ENCODE measurements at regions not wholly inside any gene's neighbourhood (a gene's known extent, or its start where the extent isn't known, plus 50 kb on each side); places are given as distances from the start of the nearest gene placed in this dataset.
"Not testable (repeated sequence)": the region's sequence is repeated elsewhere in the genome, so short reads cannot be mapped to it uniquely, and the experiment has no call there.

DNA sequence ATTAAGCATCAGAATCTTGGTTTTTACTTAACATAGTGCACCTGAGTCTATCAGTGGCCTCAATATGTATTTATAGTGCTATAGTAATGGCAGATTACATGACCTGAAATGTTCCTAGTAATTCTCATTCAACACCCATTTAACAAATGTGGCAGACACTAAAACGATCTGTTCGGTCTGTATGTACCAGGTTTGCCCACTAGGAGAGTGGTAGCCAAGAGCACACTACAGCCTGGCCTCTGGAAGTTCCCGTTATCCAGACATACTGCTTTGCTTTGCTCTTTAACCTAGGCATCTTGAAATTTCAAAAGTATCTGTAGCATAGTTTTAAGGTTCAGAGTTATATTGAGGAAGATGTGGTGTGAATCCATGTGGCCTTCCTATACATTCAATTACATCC, 395.7 kb upstream of the NRG3 start:
- DNase-seq: no peak

DNA sequence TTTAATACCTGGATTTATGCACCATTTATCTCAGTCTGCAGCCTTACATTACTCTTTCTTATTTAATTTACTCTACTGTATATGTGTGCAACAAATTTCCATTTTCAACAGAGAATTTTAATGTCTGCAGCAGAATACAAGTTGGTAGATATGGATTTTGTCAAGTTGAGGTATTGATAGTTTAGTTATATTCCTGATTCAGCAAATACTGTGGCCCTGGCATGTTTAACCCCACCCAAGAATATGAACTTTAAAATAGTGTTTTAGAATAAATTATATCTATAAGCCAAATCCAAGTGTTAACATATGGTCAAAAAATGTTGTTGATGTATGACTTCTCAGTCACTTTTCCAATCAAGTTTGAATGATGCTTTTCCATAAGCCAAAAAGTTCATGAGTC, 378.4 kb upstream of the NRG3 start:
- DNase-seq: no peak

DNA sequence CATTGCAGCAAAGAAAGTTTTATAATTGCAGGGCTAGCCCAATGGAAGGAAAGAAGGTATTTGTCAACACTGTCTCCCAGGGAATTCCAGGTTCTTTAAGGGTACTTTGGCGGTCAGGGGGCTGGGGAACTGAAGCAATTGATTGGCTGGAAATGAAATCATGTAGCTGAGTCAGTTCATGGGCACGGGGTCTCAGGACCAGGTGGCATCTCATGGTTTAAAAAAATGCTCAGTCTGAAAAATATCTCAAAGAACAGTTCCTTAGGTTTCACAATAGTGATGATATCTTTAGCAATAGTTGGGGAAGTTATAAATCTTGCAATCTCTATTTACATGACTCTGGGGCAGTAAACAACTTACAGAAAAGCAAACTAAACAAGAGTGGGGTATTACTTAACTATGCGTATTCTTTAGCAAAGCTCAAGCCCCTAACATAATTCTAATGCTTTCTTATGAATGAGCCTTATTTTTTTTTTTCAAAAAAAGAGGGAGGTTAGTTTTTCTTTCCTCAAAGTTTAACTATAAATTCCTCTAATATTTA, 376.9 kb upstream of the NRG3 start:
- DNase-seq: no peak

DNA sequence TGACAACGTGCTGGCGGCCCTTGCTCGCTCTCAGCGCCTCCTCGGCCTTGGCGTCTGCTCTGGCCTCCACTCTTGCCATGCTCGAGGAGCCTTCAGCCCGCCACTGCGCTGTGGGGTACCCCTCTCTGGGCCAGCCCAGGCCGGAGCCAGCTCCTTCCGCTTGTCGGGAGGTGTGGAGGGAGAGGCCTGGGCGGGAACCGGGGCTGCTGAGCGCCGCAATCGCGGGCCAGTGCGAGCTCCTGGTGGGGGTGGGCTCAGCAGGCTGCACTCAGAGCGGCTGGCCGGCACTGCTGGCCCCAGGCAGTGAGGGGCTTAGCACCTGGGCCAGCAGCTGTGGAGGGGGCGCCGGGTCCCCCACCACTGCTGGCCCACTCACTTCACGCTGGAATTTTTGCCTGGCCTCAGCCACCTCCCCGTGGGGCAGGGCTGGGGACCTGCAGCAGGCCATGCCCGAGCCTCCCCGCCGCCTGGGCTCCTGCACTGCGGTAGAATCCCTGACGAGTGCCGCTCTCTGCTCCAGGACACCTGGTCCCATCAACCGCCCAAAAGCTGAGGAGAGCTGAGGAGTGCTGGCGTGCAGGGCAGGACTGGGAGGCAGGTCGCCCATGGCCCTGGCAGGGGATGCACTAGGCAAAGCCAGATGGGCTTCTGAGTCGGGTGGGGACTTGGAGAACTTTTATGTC, 372.2 kb upstream of the NRG3 start:
- no peak for DNase-seq

DNA sequence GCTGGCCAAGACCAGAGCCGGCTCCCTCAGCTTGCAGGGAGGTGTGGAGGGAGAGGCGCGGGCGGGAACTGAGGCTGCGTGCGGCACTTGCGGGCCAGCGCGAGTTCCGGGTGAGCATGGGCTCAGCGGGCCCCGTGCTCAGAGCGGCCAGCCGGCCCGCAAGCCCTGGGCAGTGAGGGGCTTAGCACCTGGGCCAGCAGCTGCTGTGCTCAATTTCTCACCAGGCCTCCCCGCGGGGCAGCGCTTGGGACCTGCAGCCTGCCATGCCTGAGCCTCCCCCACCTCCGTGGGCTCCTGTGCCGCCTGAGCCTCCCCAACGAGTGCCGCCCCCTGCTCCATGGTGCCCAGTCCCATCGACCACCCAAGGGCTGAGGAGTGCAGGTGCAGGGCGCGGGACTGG, 369.2 kb upstream of the NRG3 start:
- DNase-seq: not testable (repeated sequence)

DNA sequence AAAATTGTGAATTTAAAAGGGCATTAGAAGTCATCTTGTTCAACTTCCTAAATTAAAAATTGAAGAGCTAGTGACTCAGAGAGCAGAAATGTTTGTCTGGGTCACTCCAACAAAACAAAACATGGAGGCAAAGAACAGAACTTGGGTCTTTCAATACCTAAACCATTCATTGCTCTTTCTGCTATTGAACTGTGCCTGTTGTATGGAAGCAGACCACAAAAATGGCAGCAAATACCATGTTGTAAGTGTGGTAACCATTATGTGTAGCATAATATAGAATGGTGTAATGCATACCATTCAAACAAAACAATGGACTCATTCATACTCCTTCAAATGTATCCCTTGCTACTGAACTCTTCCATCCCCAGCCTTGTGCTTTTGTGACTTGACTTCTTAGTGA, 360.2 kb upstream of the NRG3 start:
- DNase-seq: no peak

DNA sequence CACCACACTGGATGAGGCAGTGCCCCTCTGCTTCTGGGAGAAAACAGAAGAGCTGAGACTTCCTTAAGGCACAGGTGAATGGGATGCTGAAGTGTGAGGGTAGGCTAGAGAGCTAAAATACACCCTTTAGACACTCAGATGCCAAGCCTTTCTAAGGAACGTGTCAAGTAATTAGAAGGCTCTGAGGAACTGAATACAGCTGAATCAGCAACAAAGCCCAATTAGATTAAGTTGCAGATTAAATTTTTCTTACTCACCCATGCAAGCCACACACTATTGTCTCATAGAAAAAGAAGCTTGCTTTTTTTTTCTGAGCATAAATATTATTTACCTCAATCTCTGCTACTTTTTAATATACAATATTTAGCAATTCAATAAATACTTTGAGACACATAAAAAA, 354.3 kb upstream of the NRG3 start:
- no peak for DNase-seq

DNA sequence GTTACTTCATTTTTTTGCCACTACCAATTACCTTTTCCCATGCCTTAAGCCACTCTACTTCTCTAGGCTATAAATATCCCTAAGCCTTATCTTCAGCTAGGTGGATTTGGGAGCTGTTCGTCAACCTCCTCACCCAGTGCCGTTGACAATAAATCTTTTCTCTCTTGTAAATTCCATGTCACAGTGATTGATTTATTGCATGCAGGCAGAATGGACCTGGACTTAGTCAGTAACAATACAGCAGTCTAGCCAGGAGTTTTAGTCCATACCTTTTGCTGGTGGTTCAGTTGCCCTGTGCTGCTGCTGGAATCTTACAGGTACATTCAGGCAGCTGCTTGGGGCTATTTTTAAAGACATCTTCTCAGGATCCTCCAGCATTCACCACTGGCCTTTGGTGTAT, 350.5 kb upstream of the NRG3 start:
- DNase-seq: no peak

DNA sequence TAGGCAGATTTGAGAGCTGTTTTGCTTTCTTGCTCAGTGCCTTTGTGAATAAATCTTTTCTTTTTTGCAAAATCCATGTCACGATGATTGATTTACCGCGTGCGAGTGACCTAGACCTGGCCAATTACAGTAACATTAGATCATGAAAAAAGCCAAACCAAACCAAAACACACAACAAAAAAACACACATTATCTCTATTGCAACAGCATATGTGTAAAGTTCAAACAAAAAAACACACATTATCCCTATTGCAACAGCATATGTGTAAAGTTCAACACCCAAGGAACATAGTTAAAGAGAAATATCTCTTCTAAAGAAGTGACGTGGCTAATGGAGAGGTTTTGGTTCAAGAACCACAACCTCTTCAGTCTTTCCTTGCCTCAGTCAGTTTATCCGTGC, 342.6 kb upstream of the NRG3 start:
- no peak for DNase-seq

DNA sequence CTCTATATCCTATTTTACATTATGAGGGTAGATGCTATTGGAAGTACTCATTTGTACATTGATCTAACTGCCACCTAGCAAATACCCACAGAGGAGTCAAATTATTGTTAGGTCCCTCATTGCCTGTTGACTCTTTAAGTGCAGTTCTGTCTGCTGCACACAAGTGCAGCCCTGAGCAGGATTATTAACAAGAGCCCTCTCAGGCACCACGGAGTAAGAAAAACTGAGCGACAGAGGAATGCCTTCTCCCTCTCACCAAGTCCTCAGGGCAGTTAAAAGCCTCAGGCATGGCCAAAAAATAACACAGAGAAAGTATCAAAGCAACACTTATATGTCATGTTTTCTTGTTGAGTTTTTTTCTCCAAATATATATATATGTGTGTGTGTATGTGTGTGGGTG, 340.0 kb upstream of the NRG3 start:
- no peak for DNase-seq

DNA sequence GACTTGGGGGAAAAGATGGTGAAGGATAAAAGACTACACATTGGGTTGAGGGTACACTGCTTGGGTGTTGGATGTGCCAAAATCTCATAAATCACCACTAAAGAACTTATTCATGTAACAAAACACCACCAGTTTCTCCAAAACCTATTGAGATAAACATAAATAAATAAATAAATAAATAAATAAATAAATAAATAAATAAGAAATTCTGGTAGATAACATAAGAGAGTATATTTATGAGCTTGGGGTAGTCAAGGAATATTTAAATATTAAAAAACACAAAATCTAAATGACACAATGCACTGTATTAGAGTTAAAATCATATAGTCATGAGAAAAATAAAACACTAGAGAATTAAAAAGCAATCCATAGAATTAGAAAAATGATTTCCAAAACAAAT, 333.5 kb upstream of the NRG3 start:
- DNase-seq: no peak

DNA sequence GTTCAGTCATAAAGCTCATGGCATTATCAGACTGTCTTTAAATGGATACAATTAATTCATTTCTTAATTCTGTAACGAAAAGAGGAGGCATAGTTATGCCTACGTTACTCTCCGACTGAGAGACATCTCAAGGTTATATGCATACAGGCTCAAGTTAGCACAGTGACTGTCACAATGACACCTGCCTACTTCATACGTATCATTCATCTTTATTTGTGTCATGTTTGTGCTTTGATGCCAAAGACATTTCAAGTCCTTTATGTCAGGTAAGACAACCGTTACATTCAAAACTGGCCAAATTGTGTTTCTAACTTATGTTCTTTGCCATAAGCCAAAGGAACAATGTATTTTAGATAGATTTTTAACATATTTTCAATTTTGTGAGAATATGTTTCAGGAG, 328.8 kb upstream of the NRG3 start:
- DNase-seq: no peak

DNA sequence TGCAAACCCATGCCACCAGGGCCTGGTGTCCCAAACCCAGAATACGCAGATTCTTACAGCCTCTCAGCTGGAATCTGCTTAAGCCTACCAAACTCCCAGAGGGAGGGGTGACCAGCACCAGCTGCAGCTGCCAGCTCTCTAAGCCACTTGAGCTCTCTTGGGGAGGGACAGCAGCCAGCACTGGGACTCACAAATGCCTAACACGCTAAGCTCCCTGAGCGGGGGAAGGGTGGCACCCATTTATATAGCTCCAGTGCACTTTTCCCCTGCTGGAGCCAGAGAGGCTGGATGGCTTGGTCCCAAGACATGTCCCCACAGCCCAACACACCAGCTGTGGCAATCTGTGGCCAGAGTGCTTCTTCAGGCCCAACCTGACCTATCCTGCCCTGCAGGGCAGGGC, 326.8 kb upstream of the NRG3 start:
- DNase-seq: no peak

DNA sequence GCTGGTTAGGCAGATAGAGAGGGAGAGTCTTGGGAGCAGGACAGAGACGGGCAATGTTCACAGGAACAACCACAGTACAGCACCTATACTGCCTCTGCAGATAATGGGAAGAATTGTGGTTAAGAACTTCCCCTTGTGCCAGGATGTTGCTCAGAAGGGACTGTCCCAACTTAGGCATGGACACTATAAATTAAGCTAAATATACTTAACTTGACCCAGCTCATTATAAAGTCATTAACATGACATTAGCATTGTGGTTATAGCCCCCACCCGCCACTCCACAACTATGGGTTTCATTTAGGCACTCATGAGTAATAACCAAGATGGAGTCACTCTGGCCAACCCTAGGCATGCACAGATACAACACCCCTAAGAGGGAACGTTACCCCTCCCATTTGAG, 310.9 kb upstream of the NRG3 start:
- no peak for DNase-seq

DNA sequence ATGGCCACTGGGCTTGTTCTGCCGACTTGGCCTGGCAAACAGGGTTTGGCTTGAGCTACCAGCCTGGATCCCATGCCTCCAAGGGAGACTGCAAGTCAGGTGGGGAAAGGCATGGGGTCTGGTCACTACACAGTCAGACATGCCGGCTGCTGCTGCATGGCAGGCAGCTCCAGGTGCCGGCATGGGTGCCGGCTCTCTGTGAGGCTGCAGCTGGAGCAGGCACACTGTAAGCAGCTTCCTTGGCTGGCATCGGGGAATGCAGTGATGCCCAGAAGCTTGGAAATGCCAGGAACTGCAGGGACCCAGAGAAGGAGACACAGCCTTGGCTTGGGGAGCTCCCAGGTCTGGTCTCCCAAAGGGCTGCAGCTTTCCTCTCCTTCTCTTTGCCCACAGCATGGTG, 305.5 kb upstream of the NRG3 start:
- DNase-seq: no peak

DNA sequence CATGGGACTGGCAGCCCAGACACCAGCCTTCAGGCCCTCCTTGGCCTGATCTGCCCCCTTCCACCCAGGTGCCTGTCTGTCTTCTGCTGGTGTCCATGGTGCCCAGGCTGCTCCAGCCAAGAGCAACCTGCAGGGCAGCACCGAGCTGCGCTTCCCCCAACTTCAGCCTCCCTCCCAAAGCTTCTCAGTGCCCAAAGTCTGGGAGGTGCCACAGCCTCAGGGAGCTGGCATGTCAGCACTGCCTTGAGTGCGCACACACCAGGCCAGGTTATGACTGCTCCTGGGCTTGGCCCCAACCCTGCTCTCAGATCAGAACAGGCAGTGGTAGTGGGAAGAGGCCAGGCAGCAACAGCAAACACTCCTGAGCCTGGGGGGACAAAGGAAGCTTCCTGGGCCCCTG, 304.6 kb upstream of the NRG3 start:
- DNase-seq: no peak

DNA sequence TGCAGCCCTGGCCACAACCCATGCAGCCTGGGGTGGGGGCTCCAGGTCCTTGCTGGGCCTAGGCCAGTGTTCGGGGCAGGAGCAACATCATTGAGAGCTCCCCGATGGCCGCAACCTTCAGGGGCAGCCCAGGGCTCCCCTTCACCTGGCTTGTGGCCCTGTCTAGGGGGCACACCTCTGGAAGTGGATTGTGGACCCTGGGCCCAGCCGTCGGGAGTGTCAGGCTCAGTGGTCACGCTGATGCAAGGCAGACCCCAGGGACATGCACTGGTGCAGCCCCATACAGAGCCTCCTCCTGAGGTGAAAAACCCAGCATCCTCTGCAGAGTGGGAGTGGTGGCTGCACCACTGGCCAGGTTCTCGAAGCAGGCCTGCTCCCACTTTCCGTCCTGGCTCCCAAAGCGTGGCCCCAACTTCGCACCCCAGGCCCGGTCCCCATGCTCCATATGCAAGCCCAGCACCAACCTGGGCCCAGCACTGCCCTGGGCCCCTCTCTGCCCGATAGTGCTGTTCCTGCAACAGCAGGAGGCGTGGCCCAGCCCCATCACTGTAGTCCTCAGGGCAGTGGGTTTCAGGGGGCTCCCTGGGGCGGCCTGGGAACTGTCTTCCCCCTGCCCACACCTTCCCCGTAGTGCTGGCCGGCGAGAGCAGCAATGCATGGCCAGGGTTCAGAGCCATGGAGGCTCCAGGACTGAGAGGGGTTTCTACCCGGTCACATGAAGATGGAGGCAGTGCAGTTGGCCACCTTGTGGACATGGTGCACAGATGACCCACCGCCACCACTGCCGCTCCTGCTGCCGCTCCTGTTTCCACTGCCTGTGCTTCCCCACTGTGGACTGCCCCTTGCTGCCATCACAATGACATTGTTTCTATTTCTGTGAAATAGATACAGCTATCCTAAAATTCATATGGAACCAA, 303.9 kb upstream of the NRG3 start:
- DNase-seq: no peak

DNA sequence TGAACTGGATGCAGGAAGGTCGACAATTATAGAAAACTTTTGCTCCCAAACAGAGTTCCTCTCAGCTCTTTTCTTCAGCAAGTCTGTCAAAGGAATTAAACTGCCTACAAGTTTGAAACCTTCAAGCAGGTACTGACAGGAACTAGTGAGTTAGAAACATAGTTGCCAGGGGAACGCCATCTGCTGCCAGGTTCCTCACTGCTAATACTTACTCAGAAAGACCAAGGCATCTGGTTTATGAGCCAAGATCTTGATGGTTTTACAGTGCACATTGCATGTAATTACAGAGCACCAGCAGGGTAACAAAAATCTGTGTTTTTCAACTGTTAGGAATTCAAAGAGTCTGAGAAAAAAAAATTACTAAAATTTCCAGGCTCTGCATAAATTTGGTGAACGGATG, 300.0 kb upstream of the NRG3 start:
- DNase-seq: no peak

DNA sequence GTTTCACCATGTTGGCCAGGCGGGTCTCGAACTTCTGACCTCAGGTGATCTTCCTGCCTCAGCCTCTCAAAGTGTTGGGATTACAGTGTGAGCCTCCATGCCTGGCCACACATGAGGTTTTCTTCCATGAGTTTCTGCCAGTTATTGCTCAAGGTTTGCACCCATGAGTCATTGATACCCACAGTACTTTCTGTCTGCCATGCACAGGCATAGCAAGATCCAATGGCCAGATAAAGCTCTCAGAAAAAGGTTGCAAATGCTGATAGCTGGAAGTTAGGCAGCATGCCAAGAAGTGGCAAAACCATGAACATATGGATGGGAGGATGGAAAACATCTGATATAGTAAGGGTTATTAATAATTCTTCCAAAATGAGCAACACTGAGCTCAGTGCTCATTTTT, 298.7 kb upstream of the NRG3 start:
- DNase-seq: no peak

DNA sequence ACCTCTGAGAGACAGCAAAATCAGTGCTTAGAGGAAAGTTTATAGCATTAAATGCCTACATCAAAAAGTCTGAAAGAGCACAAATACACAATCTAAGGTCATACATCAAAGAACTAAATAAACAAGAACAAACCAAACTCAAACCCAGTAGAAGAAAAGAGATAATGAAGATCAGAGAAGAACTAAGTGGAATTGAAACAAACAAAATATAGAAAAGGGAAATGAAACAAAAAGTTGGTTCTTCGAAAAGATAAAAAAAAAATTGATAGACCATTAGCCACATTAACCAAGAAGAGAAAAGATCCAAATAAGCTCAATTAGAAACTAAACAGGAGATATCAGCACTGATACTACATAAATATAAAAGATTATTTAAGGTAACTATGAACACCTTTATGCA, 280.0 kb upstream of the NRG3 start:
- DNase-seq: no peak

DNA sequence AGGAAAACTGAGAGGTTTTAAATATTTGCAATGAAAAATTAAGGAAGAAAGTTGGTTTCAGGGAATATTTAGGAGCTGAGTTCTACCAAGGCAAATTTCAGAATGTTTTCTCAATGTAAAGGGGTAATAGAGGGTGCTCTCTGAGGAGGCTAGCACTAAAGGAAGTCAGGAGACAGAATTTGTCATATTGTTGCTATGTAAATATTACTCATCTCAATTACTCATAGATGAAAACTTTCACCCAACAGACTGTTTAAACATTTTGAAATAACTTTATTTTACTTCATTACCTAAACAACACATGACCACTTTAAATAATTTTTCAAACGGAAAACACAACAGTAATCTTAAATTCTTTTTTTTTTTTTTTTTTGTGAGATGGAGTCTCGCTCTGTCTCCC, 274.8 kb upstream of the NRG3 start:
- DNase-seq: no peak

DNA sequence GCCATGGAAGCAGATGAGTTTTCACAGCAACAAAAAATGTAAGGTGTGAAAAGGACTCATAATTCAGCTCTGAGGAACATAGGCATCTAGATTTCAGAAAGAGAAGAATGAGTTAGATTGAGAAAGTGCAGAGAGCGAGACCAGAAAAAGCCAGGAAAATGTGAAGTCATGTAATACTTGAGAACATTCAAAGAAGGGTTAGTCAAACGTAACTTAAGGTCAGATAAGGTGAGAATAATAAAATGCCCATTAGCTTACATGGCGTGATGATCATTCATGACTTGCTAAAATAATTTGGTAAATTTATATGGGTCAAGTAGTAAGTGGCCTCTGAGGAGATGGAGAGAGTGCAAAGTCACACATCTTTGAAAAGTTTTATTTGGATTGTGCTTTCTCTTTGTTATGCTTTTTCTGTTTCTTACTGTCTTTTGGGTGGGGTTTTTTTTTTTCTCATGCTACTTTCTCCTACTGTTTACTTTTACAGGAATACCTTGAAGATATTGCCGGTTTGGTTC, 271.8 kb upstream of the NRG3 start:
- DNase-seq: no peak

DNA sequence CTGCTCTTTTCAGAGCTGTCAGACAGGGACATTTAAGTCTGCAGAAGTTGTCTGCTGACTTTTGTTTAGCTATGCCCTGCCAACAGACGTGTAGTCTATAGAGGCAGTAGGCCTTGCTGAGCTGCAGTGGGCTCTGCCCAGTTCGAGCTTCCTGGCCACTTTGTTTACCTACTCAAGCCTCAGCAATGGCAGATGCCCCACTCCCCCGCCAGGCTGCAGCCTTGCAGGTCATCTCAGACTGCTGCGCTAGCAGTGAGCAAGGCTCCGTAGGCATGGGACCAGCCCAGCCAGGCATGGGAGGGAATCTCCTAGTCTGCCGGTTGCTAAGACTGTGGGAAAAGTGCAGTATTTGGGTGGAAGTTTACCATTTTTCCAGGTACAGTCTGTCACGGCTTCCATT, 230.5 kb upstream of the NRG3 start:
- DNase-seq: not testable (repeated sequence)

DNA sequence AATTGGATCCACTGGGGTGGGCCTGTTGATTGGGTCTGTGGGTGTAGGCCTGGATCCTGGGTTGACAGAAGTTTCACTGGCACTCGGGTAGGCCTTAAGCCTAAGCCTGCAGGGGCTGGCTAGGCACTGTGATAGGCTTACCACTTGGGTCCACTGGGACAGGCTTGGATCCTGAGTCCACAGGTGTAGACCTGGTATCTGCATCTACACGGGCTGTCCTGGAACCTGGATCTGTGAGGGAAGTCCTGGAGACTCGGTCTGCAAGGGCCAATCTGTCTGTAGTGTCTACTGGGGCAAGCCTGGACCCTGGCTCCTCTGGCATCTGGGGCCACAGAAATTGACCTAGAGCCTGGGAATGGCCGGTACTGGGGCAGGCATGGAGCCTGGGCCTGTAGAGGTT, 219.0 kb upstream of the NRG3 start:
- DNase-seq: no peak
